ENCODE measurements at regions not wholly inside any gene's neighbourhood (a gene's known extent, or its start where the extent isn't known, plus 50 kb on each side); places are given as distances from the start of the nearest gene placed in this dataset.
"Not testable (repeated sequence)": the region's sequence is repeated elsewhere in the genome, so short reads cannot be mapped to it uniquely, and the experiment has no call there.

GRCh38 chr2:208608122-208608835 lies 201.7 kb downstream of the PTH2R start:
- intact Hi-C loops (cut with DNase I): no loop called here
- H3K4me1 ChIP-seq (ENCODE audit: control insufficient read depth in 2 of 3, insufficient read depth in 2 of 3, low read depth in 1 of 3, low read length in 3 of 3): no peaks in the 10 kb centered on the region
- TF ChIP-seq, protein P1, sequence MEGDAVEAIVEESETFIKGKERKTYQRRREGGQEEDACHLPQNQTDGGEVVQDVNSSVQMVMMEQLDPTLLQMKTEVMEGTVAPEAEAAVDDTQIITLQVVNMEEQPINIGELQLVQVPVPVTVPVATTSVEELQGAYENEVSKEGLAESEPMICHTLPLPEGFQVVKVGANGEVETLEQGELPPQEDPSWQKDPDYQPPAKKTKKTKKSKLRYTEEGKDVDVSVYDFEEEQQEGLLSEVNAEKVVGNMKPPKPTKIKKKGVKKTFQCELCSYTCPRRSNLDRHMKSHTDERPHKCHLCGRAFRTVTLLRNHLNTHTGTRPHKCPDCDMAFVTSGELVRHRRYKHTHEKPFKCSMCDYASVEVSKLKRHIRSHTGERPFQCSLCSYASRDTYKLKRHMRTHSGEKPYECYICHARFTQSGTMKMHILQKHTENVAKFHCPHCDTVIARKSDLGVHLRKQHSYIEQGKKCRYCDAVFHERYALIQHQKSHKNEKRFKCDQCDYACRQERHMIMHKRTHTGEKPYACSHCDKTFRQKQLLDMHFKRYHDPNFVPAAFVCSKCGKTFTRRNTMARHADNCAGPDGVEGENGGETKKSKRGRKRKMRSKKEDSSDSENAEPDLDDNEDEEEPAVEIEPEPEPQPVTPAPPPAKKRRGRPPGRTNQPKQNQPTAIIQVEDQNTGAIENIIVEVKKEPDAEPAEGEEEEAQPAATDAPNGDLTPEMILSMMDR (IDR thresholded peaks at IDR 0.05; ENCODE audit: borderline replicate concordance, extremely low read depth, insufficient read depth): no peak
- no peaks in the 10 kb centered on the region for H3K27me3 ChIP-seq (ENCODE audit: control insufficient read depth, insufficient read depth, low read length)
- H3K9me3 ChIP-seq (ENCODE audit: control insufficient read depth in 2 of 3, insufficient read depth in 1 of 3, low read length in 3 of 3): no peaks in the 10 kb centered on the region
- FAIRE-seq: no peak
- DNase-seq: no peak
- H3K27ac ChIP-seq (ENCODE audit: low read depth in 2 of 2, low read length in 2 of 2): no peak overlapping the region
- H3K9ac ChIP-seq (ENCODE audit: low read length in 3 of 3): no peak overlapping the region
- H3K4me3 ChIP-seq (ENCODE audit: low read length in 3 of 3): no peak overlapping the region
- no peaks in the 10 kb centered on the region for H3K36me3 ChIP-seq (ENCODE audit: control insufficient read depth in 2 of 3, insufficient read depth in 3 of 3, low read length in 3 of 3)

DNA sequence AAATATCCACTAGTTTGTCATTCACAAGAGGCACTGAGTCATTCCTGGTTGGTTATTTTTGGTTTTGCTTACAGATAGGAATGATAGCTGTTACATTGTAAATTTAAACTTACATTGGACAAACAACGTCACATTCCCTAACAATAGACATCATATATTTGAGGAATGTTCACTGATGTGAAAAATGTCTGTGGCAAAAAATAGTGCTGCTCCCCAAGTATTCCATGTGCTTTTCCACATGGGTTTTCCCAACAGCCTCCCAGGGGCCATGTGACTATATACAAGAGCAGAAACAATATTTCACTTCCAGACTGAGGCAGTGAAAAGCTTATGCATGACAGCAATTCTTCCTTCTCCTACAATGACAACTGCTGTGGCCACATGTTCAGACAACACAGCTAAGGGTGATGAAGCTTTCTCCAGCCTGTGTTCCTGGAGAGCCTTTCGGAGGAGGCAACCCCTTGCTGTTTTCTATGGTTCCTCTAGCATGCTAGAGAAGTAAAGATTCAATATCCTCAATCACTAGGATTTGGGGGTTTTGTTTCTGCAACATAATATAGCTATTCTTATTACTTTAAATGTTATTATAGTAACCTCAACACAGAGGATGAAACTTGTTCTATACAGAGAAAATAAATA lies 202.7 kb downstream of the PTH2R start:
- H3K4me3 ChIP-seq (ENCODE audit: low read length in 3 of 3): no peak overlapping the region
- no peaks in the 10 kb centered on the region for H3K36me3 ChIP-seq (ENCODE audit: control insufficient read depth in 2 of 3, insufficient read depth in 3 of 3, low read length in 3 of 3)
- H3K9ac ChIP-seq (ENCODE audit: low read length in 3 of 3): no peak overlapping the region
- H3K27me3 ChIP-seq (ENCODE audit: control insufficient read depth, insufficient read depth, low read length): no peaks in the 10 kb centered on the region
- no peak for DNase-seq
- H3K27ac ChIP-seq (ENCODE audit: low read depth in 2 of 2, low read length in 2 of 2): no peak overlapping the region
- H3K9me3 ChIP-seq (ENCODE audit: control insufficient read depth in 2 of 3, insufficient read depth in 1 of 3, low read length in 3 of 3): no peaks in the 10 kb centered on the region
- intact Hi-C loops (cut with DNase I): no loop called here
- no peak for FAIRE-seq
- H3K4me1 ChIP-seq (ENCODE audit: control insufficient read depth in 2 of 3, insufficient read depth in 2 of 3, low read depth in 1 of 3, low read length in 3 of 3): no peaks in the 10 kb centered on the region
- TF ChIP-seq, protein P1 (IDR thresholded peaks at IDR 0.05; ENCODE audit: borderline replicate concordance, extremely low read depth, insufficient read depth): no peak

GRCh38 chr2:208615675-208616074 lies 209.1 kb downstream of the PTH2R start:
- DNase-seq; H3K4me3 ChIP-seq (ENCODE audit: low read length in 3 of 3); H3K27me3 ChIP-seq (ENCODE audit: control insufficient read depth, insufficient read depth, low read length): not testable (repeated sequence)

DNA sequence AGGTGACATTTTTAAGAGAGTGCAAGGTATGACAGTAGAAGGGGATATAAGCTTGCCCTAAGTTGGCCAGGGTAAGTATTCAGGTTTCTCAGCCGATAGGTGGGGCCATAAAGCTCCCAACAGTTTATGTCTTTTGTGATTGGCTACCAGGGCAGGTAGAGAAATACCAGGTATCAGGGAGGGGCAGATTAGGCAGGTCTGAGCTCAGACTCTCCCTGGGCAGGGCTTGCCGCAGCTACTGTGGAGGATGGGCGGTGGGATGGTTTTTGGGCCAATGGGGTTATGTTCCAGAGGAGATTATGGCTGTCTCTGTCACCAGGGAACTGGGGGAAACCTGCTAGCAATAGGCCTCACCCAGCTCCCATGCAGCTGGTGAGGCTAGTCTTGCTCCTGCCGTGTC lies 211.6 kb downstream of the PTH2R start:
- H3K36me3 ChIP-seq (ENCODE audit: control insufficient read depth in 2 of 3, insufficient read depth in 3 of 3, low read length in 3 of 3): no peaks in the 10 kb centered on the region
- no peaks in the 10 kb centered on the region for H3K27me3 ChIP-seq (ENCODE audit: control insufficient read depth, insufficient read depth, low read length)
- H3K4me3 ChIP-seq (ENCODE audit: low read length in 3 of 3): no peak overlapping the region
- no peak overlapping the region for H3K27ac ChIP-seq (ENCODE audit: low read depth in 2 of 2, low read length in 2 of 2)
- no peak for FAIRE-seq
- no peak overlapping the region for H3K9ac ChIP-seq (ENCODE audit: low read length in 3 of 3)
- H3K9me3 ChIP-seq (ENCODE audit: control insufficient read depth in 2 of 3, insufficient read depth in 1 of 3, low read length in 3 of 3): peaks cover 0 to 3% (median 0%) of the 10 kb centered on the region in 3 donors
- H3K4me1 ChIP-seq (ENCODE audit: control insufficient read depth in 2 of 3, insufficient read depth in 2 of 3, low read depth in 1 of 3, low read length in 3 of 3): peaks cover 0 to 17% (median 8%) of the 10 kb centered on the region in 3 donors
- DNase-seq: no peak
- intact Hi-C loops (cut with DNase I): no loop called here
- TF ChIP-seq, protein P1 (IDR thresholded peaks at IDR 0.05; ENCODE audit: borderline replicate concordance, extremely low read depth, insufficient read depth): no peak

More at GRCh38 chr2:208615675-208616074, 209.1 kb downstream of the PTH2R start:
- H3K9ac ChIP-seq (ENCODE audit: low read length in 3 of 3); H3K36me3 ChIP-seq (ENCODE audit: control insufficient read depth in 2 of 3, insufficient read depth in 3 of 3, low read length in 3 of 3); H3K27ac ChIP-seq (ENCODE audit: low read depth in 2 of 2, low read length in 2 of 2); FAIRE-seq; intact Hi-C loops (cut with DNase I); H3K9me3 ChIP-seq (ENCODE audit: control insufficient read depth in 2 of 3, insufficient read depth in 1 of 3, low read length in 3 of 3): not testable (repeated sequence)
- H3K4me1 ChIP-seq (ENCODE audit: control insufficient read depth in 2 of 3, insufficient read depth in 2 of 3, low read depth in 1 of 3, low read length in 3 of 3): peaks cover 0 to 17% (median 8%) of the 10 kb centered on the region in 3 donors

All from kidney (tissue), 13 donors.